ENCODE measurements at regions not wholly inside any gene's neighbourhood (a gene's known extent, or its start where the extent isn't known, plus 50 kb on each side); places are given as distances from the start of the nearest gene placed in this dataset.

GRCh38 chr1:106536741-106537140, 519.7 kb upstream of the PRMT6 start:
- no peak overlapping the region for H3K9ac ChIP-seq (ENCODE audit: low read depth, low read length, poor library complexity, severe bottlenecking)
- H3K4me3 ChIP-seq (ENCODE audit: low read length, poor library complexity, severe bottlenecking), result no peak overlapping the region
- no peaks in the 10 kb centered on the region for H3K4me1 ChIP-seq (ENCODE audit: insufficient read depth, low read length, poor library complexity, severe bottlenecking)
- no peak overlapping the region for H2AFZ ChIP-seq (ENCODE audit: low read length)
- no peaks in the 10 kb centered on the region for H3F3A ChIP-seq (ENCODE audit: low read depth)
- H3K79me2 ChIP-seq (ENCODE audit: insufficient read depth, low read length), result no peaks in the 10 kb centered on the region
- H3K4me2 ChIP-seq (ENCODE audit: low read depth, low read length, poor library complexity, severe bottlenecking), result no peak overlapping the region
- H4K20me1 ChIP-seq (ENCODE audit: insufficient read depth, low read length, poor library complexity, severe bottlenecking), result no peaks in the 10 kb centered on the region
- no peaks in the 10 kb centered on the region for H3K9me3 ChIP-seq (ENCODE audit: insufficient read depth, low read depth, low read length)
- TF ChIP-seq EZH2phosphoT487 (IDR thresholded peaks at IDR 0.05; ENCODE audit: borderline replicate concordance) (no peak), CTCF (conservative IDR thresholded peaks at IDR 0.05; ENCODE audit: low read length) (no peak)
- H3K27me3 ChIP-seq (ENCODE audit: insufficient read depth, low read length, poor library complexity, severe bottlenecking), result no peaks in the 10 kb centered on the region
- no peaks in the 10 kb centered on the region for H3K9me2 ChIP-seq (replicated peaks; ENCODE audit: low read depth, low read length)
- H3K36me3 ChIP-seq (ENCODE audit: insufficient read depth, low read length), result no peaks in the 10 kb centered on the region

- Histone ChIP-seq H3K36me3 (ENCODE audit: insufficient read depth, low read length) (no peaks in the 10 kb centered on the region), H4K20me1 (ENCODE audit: insufficient read depth, low read length, poor library complexity, severe bottlenecking) (no peaks in the 10 kb centered on the region), H3K4me3 (ENCODE audit: low read length, poor library complexity, severe bottlenecking) (no peak overlapping the region), H3F3A (ENCODE audit: low read depth) (no peaks in the 10 kb centered on the region), H3K9ac (ENCODE audit: low read depth, low read length, poor library complexity, severe bottlenecking) (no peak overlapping the region), H3K9me3 (ENCODE audit: insufficient read depth, low read depth, low read length) (no peaks in the 10 kb centered on the region), H3K9me2 (replicated peaks; ENCODE audit: low read depth, low read length) (no peaks in the 10 kb centered on the region), H3K4me1 (ENCODE audit: insufficient read depth, low read length, poor library complexity, severe bottlenecking) (no peaks in the 10 kb centered on the region), H2AFZ (ENCODE audit: low read length) (no peak overlapping the region), H3K27me3 (ENCODE audit: insufficient read depth, low read length, poor library complexity, severe bottlenecking) (no peaks in the 10 kb centered on the region), H3K79me2 (ENCODE audit: insufficient read depth, low read length) (no peaks in the 10 kb centered on the region), H3K4me2 (ENCODE audit: low read depth, low read length, poor library complexity, severe bottlenecking) (no peak overlapping the region)
- TF ChIP-seq CTCF (conservative IDR thresholded peaks at IDR 0.05; ENCODE audit: low read length) (no peak), EZH2phosphoT487 (IDR thresholded peaks at IDR 0.05; ENCODE audit: borderline replicate concordance) (no peak)
Observed at GRCh38 chr1:106548726-106549125, 507.7 kb upstream of the PRMT6 start.

- TF ChIP-seq CTCF (conservative IDR thresholded peaks at IDR 0.05; ENCODE audit: low read length) (no peak), EZH2phosphoT487 (IDR thresholded peaks at IDR 0.05; ENCODE audit: borderline replicate concordance) (no peak)
- H2AFZ ChIP-seq (ENCODE audit: low read length), result no peak overlapping the region
- H3K36me3 ChIP-seq (ENCODE audit: insufficient read depth, low read length), result no peaks in the 10 kb centered on the region
- H3K4me3 ChIP-seq (ENCODE audit: low read length, poor library complexity, severe bottlenecking), result no peak overlapping the region
- no peaks in the 10 kb centered on the region for H3K9me2 ChIP-seq (replicated peaks; ENCODE audit: low read depth, low read length)
- H3K4me1 ChIP-seq (ENCODE audit: insufficient read depth, low read length, poor library complexity, severe bottlenecking), result no peaks in the 10 kb centered on the region
- H3K9ac ChIP-seq (ENCODE audit: low read depth, low read length, poor library complexity, severe bottlenecking), result no peak overlapping the region
- H3K9me3 ChIP-seq (ENCODE audit: insufficient read depth, low read depth, low read length), result no peaks in the 10 kb centered on the region
- H3F3A ChIP-seq (ENCODE audit: low read depth), result no peaks in the 10 kb centered on the region
- no peaks in the 10 kb centered on the region for H3K79me2 ChIP-seq (ENCODE audit: insufficient read depth, low read length)
- H4K20me1 ChIP-seq (ENCODE audit: insufficient read depth, low read length, poor library complexity, severe bottlenecking), result no peaks in the 10 kb centered on the region
- no peaks in the 10 kb centered on the region for H3K27me3 ChIP-seq (ENCODE audit: insufficient read depth, low read length, poor library complexity, severe bottlenecking)
- no peak overlapping the region for H3K4me2 ChIP-seq (ENCODE audit: low read depth, low read length, poor library complexity, severe bottlenecking)
Observed at GRCh38 chr1:106554294-106554693, 502.2 kb upstream of the PRMT6 start.
